Ovary (tissue), 7 donors: ENCODE measurements at regions not wholly inside any gene's neighbourhood (a gene's known extent, or its start where the extent isn't known, plus 50 kb on each side); places are given as distances from the start of the nearest gene placed in this dataset.

Source experiments
- DNase-seq, 5 donors: peaks; one replicate each; pipeline ENCODE4 v3.0.0-alpha.2; 2019 to 2020
- H3K27ac ChIP-seq, 2 donors: fragments of 200-600 bp; one replicate each; pipeline versions ENCODE4 v1.5.1 to v1.8.0; 2019 to 2022
- H3K27me3 ChIP-seq: fragments of 200-600 bp; one replicate; pipeline ENCODE4 v1.8.0; 2022
- H3K36me3 ChIP-seq: fragments of 200-600 bp; sonication (generic); one replicate; pipeline ENCODE4 v1.5.1; 2019
- H3K4me1 ChIP-seq: one replicate; pipeline ENCODE4 v1.8.1; 2013; ENCODE audit warnings: mild to moderate bottlenecking, moderate library complexity; ENCODE audit not compliant: insufficient read depth
- H3K4me3 ChIP-seq: fragments of 200-600 bp; sonication (generic); one replicate; pipeline ENCODE4 v1.5.1; 2017
- H3K9me3 ChIP-seq, 2 donors: fragments of 200-600 bp in 1 of 2; sonication (generic) in 1 of 2; one replicate each; pipeline versions ENCODE4 v1.5.1 to v1.8.1; 2013 to 2019; ENCODE audit warnings: mild to moderate bottlenecking in 1 of 2, moderate library complexity in 1 of 2
- CTCF ChIP-seq, 3 donors: fragments of 450-650 bp in 2 of 3; fragments of 200-600 bp in 1 of 3; IDR thresholded peaks; one replicate each; pipeline versions ENCODE4 v1.5.1 to v1.8.0; 2016 to 2022; ENCODE audit warnings: antibody characterized with exemption in 3 of 3, mild to moderate bottlenecking in 1 of 3
- EP300 ChIP-seq: sonication (generic); formaldehyde crosslinking; IDR thresholded peaks from one replicate; pipeline ENCODE4 v1.6.1; 2017; ENCODE audit warnings: antibody characterized with exemption
- POLR2A ChIP-seq: fragments of 450-650 bp; IDR thresholded peaks from one replicate; pipeline ENCODE4 v1.6.1; 2017; ENCODE audit warnings: antibody characterized with exemption, mild to moderate bottlenecking, moderate library complexity
- WGBS, 3 donors: extraction: QIAGEN DNeasy Blood & Tissue Kit in 1 of 3; methylation state at CpG; one replicate each; pipeline versions ENCODE4 v1.1.5 to v1.1.7; 2013 to 2017; 5-methylcytosine and 5-hydroxymethylcytosine counted together
- intact Hi-C, 4 donors: fragments of 100-400 bp; cut with DNase I; formaldehyde crosslinking; loops; one replicate each; pipeline versions ENCODE4 v1.11.0 to v1.15.1; 2022 to 2023
- donor health status: DM: no; HTN: no; CAD: no; lungs with moderate emphysema.
- donor health status: DM: no; HTN: no; CAD: no.
- donor health status: Bipolar disorder and iron deficiency.
- donor health status: DM: no; HTN: no; CAD: no.
- donor health status: DM: yes; HTN: yes; CAD: no.

DNA sequence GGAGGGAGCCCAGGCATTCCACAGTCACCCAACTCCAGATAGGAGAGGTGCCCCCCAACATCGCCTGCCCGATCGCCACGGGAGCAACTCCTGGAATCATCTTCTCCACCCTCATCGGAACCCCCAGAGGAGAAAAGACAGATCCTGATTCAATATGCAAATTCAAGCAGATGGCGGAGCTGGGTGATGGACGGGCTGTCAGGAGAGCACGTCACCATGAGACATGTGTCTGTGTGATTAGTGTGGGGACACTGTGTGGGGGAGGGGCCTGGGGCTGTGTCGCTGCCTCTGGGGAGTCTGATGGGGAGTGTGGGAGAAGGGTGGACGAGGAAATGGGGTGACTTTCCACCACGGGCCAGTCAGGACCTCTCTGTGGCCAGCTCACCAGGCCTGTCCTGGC lies 90.2 kb upstream of the CSF3R start:
- intact Hi-C loops, result no loop called here
- no peak for TF ChIP-seq POLR2A
- TF ChIP-seq CTCF (IDR thresholded peaks at IDR 0.05), result no peak
- no peak for TF ChIP-seq EP300
- 32 to 44% (median 41%) methylated on average over 11 of the region's 11 CpGs for WGBS, 3 donors
- Histone ChIP-seq H3K4me1 (no peaks in the 10 kb centered on the region), H3K27me3 (no peaks in the 10 kb centered on the region), H3K9me3 (no peaks in the 10 kb centered on the region), H3K36me3 (no peaks in the 10 kb centered on the region), H3K4me3 (no peak overlapping the region), H3K27ac (no peak overlapping the region)
- no peak for DNase-seq

GRCh38 chr1:36572142-36572715 lies 89.5 kb upstream of the CSF3R start:
- no peak for DNase-seq
- H3K4me3 ChIP-seq, result no peak overlapping the region
- H3K9me3 ChIP-seq, result no peaks in the 10 kb centered on the region
- TF ChIP-seq EP300 (no peak), POLR2A (no peak), CTCF (IDR thresholded peaks at IDR 0.05) (no peak)
- 29 to 44% (median 34%) methylated on average over 15 of the region's 15 CpGs for WGBS, 3 donors
- H3K27me3 ChIP-seq, result no peaks in the 10 kb centered on the region
- intact Hi-C loops, result no loop called here
- no peak overlapping the region for H3K27ac ChIP-seq
- no peaks in the 10 kb centered on the region for H3K4me1 ChIP-seq
- no peaks in the 10 kb centered on the region for H3K36me3 ChIP-seq

DNA sequence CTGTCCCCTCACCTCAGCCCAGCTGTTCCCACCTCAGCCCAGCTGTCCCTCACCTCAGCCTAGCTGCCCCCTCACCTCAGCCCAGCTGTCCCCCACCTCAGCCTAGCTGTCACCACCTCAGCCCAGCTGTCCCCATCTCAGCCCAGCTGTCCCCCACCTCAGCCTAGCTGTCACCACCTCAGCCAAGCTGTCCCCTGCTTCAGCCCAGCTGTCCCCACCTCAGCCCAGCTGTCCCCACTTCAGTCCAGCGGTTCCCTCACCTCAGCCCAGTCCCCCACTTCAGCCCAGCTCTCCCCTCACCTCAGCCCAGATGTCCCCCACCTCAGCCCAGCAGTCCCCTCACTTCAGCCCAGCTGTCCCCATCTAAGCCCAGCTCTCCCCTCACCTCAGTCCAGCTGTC lies 88.4 kb upstream of the CSF3R start:
- Histone ChIP-seq H3K36me3 (no peaks in the 10 kb centered on the region), H3K27me3 (no peaks in the 10 kb centered on the region), H3K4me1 (no peaks in the 10 kb centered on the region), H3K27ac (no peak overlapping the region), H3K4me3 (no peak overlapping the region), H3K9me3 (no peaks in the 10 kb centered on the region)
- no peak for TF ChIP-seq POLR2A
- TF ChIP-seq CTCF (IDR thresholded peaks at IDR 0.05), result no peak
- no peak for TF ChIP-seq EP300
- no peak for DNase-seq
- WGBS, 3 donors, result 69 to 90% (median 82%) methylated on average over 1 of the region's 1 CpG
- intact Hi-C loops, result no loop called here

GRCh38 chr1:36570478-36571060 lies 87.9 kb upstream of the CSF3R start:
- Histone ChIP-seq H3K9me3 (no peaks in the 10 kb centered on the region), H3K27me3 (no peaks in the 10 kb centered on the region), H3K27ac (no peak overlapping the region), H3K4me1 (no peaks in the 10 kb centered on the region), H3K36me3 (no peaks in the 10 kb centered on the region), H3K4me3 (no peak overlapping the region)
- WGBS, 3 donors, result 83 to 87% (median 83%) methylated on average over 12 of the region's 12 CpGs
- no peak for DNase-seq
- intact Hi-C loops, result no loop called here
- no peak for TF ChIP-seq POLR2A
- no peak for TF ChIP-seq EP300
- no peak for TF ChIP-seq CTCF (IDR thresholded peaks at IDR 0.05)
